HL-60/S4 (cell line): ENCODE measurements at regions not wholly inside any gene's neighbourhood (a gene's known extent, or its start where the extent isn't known, plus 50 kb on each side); places are given as distances from the start of the nearest gene placed in this dataset.

Experiments used
- in situ Hi-C: fragments of 300-500 bp; cut with MboI; formaldehyde crosslinking; loops from 2 replicates; pipeline ENCODE4 v1.14.3; 2022; ENCODE audit warnings: low sequenced_read_pairs

DNA sequence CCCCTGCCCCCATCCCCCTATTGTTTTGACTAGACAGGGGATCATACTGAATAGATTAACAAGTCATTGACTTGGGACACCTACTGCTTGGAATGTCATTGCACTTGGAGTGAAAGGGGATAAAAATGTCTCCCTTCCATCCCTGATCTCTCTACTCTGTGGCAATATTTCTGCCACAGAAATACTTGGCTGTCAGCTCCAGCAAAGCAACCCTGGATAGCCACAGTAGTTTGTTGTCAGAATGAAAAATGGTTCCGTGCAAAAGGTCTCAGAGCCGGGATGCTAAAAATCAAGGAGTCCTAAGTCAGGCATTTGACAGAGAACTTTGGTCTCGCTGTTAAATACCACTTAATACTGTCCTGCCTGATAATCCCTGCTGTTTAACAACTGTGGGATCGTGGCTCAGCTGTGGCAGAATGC, 722.0 kb upstream of the SOX9 start:
- in situ Hi-C loops: no loop called here

DNA sequence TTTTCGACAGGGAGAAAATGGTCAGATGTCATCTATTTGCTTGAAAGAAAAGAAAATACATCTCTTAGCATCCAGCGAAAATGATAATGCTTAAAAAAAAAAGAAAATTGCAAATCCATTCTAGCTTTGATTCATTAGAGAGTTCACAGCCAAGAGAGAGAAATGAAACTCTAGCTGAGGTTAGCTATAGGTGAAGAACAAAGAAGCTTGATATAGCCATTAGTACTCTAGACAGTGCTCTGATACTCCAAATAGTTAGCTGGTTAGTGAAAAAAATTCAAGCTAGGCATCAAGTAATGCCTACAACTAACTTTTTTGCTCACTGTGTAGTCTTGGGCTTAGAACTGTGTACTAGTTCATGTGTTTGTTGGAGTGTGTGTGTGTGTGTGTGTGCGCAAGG, 721.6 kb upstream of the SOX9 start:
- in situ Hi-C loops: no loop called here

DNA sequence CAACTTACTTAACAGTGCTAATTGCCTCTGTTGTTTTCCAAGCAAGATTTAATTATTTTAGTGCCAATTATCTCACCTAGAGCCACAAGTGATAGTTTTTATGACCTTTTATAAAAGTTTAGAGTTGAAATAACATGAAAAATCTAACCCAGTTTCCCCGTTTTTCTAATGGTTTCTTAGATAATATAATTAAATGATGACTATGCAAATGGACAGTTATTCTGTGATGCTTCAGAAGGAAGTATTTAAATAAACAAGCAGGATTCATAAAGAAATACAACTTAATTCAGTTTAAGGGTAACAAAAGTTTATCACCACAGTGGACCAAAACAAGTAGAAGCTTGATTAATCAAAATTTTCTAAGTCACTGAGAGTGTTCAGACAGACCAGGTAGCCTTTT, 721.2 kb upstream of the SOX9 start:
- in situ Hi-C loops: no loop called here

DNA sequence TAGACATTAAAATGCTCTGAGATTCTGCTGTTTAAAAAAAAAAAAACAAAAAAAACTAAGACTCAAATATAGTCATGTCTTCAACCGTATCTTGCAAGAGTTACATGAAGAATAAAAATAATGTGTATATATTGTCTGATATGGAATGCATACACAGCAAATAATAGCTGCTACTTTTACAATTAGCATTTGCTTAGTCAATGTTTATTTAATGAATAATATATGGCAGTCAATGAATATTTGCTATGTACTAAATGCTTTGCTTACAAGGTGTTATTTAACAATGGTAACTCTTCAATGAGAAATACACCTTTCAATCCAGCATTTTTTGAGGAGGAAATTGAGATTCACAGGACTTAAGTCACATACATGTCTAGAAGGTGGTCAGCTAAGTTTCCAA, 718.8 kb upstream of the SOX9 start:
- in situ Hi-C loops: no loop called here

DNA sequence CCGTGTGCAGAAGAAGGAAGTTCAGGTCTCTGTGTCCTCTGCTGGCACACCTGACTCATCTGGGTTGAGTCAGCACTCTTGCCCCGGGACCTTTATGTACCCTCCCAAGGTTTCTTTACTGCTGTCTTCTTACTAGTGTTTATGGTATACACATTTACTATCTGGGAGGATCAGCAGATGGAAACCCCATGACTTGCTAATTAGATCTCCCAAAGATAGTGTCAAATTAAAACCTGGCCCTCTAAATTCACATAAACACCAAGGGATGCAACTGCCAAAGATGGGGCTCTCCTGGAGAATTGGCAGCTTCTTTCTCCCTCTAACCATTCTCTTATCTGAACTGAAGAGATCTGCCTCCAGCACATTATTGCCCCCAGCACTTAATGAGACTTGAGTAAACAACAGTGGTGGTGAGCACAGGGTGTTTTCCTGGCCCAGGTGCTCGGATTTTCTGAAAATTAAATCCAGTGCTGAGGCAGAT, 718.1 kb upstream of the SOX9 start:
- in situ Hi-C loops: no loop called here

DNA sequence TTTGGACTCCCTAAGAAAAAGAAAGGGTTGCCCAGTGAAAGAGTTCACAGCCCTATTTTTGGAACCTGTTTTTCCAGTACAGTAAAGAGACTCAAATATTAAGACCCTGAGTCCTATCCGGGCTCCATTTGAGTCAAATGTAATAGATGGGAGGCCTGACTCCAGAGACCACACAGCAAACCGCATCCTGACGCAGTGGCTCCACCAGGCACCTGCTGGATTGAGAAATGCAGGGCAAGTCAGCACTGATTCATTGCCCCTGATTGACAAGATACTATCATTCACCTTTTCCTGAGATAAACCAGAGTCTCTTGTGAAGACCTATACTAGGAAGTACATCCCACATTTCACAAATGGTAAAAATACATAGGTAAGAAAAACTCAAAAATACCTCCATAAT, 715.7 kb upstream of the SOX9 start:
- in situ Hi-C loops: no loop called here

DNA sequence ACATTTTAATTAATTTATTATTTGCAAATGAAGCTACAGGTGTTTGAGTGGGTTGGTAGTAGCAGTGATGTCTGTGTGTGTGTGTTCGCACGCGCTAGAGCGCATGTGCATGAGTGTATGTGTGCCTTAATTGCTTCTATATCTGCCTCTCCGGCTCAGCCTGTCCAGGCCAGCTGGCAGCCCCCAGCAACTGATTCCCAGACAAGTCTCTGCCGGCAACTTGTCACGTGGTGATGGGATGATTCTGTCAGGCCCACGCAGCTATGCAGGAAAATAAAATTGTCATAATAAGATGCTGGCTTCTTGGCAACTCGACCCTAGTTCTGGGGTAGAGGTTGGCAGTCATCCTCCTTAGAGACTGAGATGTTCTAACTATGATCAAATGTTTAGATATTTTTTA, 712.8 kb upstream of the SOX9 start:
- in situ Hi-C loops: no loop called here

DNA sequence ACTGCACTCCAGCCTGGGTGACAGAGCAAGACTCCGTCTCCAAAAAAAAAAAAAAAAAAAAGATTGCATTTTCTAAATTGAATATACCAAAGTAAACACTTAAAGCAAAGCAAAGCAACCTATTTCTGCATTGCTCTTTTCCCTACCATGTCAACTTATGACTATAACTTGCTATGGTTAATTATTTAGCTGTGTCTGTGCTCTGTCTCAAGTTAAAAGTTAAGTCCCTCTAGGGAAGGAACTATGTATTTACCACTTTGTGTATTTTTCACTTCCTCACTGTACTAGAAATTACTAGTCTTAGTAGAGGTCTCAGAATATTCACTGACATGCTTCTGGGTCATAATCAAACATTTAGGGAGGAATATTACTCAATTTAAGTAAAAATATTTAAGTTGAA, 711.7 kb upstream of the SOX9 start:
- in situ Hi-C loops: no loop called here

DNA sequence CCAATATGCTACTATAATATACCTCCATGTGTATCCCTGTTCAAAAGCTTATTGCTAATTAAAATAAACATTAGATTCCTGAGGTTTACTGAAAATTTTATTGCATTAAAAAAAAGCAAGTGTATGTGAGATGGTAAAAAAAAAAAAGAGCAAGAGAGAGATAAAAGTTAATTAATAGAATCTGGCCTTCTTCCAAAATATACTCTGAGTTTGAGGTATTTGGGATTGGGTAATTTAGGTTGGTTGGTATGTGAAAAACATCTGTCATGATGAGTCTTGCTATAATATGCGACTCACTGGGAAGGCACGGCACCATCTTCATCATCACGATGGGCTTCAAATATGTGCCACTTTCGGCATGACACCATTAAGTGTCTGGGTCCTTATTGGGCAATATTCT, 711.1 kb upstream of the SOX9 start:
- in situ Hi-C loops: no loop called here

DNA sequence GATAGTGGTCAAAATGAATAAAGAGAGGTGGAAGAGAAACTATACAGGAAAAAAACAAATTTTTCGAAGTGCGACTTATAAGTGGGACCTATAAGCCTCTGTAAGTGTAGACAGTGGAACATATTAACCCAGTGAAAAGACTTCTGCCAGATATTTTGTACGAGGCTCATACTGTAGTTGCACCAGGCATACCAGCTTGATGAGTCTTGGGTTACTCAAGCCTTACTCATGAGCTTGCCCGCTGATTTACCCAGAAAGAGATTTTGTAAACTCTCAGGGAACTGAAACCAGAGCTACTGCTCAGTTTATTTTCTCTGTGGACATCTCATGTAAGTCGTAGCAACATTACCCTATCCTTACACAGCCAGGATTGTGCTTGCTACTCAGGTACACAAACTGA, 708.0 kb upstream of the SOX9 start:
- in situ Hi-C loops: no loop called here

DNA sequence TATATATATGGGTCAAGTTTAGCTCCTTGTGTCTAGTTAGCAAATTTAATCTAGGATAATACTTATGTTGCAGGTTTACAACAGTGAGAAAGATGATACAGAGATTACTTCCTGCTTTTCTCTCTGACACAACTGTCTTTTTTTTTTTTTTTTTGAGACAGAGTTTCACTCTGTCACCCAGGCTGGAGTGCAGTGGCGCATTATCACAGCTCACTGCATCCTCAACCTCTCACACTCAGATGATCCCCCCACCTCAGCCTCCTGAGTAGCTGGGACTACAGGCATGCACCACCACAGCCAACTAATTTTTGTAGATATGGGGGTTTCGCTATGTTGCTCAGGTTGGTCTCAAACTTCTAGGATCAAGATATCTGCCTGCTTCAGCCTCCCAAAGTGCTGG, 706.9 kb upstream of the SOX9 start:
- in situ Hi-C loops: no loop called here

DNA sequence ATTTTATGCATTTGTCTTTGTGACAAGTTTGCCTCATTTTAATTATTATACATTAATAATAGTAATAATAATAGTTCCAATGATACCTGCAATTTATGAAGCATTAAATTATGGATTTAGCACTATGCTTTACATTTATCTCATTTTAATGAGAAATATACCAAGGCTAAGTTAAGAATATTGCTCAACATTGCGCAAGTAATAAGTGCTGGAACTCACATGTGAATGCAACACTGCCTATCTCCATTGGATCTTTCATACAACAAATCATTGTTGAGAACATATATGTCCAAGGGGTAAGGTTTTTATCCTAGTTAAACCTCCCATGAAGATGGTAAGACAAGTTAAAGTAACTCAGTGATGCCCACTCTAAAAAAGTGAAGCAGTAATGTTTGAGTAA, 703.7 kb upstream of the SOX9 start:
- in situ Hi-C loops: no loop called here

DNA sequence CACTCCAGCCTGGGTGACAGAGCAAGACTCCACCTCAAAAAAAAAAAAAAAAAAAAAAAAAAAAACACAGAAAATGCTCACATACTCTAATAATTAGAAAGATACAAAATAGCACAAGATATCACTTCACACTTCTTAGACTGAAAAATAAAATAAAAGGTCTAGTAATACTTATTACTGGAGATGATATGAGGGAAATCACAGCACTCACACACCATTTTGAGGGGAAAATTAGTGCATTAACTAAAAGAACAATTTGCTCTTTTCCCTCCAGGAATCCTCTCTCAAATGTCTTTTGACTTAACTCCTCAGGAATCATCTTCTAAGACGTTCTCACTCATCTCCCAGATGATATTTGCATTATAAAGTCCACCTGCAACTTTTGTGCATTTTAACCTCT, 697.9 kb upstream of the SOX9 start:
- in situ Hi-C loops: no loop called here

DNA sequence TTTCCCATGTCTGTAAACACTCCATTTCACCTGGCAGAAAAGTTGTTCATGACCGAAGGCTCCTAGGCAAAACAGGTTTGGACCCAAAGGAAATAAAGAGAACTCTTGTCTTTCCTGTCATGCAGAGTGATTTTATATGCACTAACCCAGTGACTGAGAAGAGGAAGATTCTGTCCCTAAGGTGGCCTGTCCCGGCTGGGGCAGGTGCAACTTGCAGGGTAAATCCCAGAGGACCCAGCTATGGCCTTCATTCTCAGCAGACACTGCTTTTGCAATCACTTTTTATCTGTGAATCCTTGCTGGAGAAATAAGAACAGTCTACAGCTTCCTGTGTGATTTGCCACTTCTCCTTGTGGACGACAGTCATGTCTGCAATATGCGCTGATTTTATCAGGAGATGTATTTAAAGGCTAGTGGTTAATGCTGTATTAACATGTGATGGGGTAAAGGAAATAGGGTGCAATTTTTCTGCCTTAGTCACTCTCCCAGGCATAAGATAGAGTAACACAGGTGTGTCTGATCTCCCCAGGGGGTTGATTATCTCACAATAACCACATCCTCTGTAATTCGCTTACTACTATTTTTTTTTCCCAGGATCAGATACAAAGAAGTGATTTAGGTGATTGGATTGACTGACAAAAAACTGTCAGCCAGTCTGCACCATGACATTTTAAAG, 696.8 kb upstream of the SOX9 start:
- in situ Hi-C loops: no loop called here

DNA sequence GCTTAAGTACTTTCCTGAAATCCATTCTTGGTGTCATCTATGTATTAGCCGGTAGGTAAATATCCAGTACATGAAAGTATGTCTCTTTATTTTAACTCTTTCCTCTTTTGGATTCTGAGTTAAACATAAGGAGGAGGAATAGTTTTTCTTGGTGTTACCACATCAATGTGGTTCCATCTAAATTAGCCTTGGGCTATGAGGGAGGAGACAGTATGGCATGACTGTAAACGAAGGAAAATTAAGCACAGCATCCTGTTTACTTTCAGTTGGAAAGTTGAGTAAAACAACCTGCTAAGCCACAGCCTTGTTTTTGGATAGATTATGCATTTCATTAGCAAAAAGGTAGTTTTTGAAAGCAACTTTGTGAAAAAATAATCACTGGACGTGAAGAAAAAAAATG, 693.0 kb upstream of the SOX9 start:
- in situ Hi-C loops: no loop called here

DNA sequence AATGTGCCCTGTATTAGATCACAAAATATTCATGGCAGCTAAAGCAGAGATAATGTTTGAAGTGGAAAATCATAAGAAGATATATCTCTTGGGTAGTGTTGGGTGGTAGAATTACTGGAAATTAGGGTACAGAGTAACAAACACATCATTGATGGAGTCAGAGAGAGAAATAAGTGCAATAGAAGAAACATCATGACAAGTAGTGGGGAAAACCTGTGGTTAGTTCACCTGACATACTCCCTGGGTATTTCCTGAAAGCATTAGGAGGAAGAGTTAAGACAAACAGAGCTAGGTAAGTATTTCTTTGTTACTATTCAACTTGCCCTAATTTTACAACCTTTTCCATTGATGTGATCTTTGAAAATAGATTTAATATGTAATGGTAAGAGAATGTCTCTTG, 691.9 kb upstream of the SOX9 start:
- in situ Hi-C loops: no loop called here

DNA sequence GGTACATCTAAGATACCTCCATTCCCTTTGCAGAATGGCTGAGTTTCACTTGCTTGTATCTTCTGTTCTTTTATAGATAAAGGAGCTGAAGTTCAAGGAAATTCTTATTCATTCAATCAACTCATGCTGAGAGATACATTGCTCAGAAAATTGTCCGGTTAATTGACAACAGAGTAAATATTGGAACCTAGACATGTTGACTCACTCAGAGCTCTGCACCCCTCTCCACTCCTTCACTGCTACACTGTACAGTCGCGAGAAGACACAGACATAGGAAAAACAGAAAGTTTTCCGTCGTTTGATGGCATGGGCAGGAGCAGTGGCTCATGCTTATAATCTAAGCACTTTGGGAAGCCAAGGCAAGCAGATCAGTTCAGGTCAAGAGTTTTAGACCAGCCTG, 690.5 kb upstream of the SOX9 start:
- in situ Hi-C loops: no loop called here

DNA sequence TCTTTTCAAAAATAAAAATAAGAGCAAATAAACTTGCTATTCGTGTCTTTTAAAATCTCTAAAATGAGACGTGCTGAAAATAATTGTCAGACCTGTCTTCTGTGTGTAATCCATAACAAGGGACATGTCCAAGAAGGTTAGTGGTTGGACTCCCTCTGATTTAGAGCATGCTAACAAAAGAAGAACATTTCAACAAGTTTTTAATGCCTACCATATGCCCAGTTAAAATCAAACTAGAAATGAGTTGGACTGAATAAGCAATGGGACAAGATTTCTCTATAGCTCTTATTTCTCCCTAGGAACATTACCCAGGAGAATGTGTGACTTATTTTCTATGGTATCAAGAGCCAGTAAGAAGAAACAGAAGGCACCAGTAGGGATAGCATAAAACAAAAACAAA, 689.7 kb upstream of the SOX9 start:
- in situ Hi-C loops: no loop called here

DNA sequence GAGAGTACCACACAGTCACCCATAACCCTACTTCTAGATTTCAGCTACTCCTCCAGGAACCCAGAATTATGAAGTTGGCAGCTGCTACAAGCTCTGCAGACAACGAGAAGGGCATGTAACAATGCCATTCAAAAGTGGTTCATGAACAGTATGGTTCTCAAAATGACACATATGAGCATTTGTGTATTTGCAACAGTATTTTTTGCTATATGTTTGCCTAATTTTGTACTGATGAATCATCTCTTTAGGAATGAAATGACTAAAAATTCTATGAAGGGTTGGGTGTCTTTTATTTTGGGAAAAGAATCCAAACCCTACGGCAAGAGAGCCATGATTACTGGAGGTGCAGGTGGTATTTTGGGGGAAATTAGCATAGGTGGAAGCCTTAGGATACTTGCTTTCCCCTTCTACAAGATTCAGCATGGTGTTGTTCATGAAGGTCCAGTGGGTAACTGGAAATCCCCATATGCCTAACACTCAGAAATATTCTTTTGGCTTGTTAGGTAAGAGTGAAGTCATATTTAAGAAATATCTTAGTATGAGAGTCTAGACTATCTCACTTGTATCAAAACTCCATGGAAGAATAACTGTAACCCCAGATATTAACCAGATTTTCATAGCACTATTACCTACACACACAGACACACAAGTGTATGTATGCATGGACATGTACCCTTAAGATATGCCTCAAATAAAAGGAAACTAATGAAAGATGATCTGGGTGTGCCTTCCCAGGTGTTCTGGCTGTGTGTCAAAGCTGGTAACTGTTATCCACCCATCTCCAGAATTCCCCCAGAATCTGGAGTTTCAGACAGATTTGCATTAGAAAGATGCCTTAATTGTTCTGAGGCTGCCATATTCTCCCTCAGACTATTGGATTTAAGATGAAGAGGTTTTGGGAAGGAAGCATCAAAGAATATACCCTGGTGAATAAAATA, 688.2 kb upstream of the SOX9 start:
- in situ Hi-C loops: no loop called here

DNA sequence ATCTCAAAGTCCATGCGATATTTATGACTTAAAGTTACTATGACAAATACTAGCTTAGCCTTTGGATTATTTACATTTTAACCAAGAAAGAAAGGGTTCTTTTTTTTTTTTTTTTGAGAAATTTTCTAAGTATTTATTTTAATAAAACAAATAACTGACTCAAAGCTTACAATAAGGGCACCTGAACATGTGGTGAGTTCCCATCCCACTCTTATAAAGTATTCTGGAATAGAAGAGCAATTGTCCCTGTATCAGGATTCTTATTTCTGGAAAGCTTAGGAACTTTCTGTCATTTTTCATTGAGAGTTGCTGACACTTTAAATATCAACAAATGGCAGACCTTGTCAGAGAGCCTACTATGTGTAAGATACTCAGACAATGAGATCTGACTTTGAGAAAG, 686.1 kb upstream of the SOX9 start:
- in situ Hi-C loops: no loop called here

DNA sequence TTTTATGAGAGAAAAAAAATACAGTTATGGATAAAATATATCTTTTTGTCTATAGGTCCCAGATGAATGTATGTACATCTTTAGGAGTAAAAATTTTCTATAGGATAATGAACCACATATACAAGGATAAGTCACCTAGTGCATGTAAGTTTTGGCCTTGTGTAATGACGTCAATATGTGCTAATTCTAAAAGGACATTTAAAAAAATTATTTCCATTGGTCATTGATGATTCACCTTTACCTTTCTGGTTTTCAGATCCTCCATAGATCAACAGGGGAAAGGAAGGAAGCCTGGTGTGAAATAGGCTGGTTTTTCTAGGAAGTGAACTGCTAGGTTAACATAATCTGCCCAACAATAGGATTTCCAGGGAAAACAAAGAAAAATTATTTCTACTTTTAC, 684.3 kb upstream of the SOX9 start:
- in situ Hi-C loops: no loop called here

DNA sequence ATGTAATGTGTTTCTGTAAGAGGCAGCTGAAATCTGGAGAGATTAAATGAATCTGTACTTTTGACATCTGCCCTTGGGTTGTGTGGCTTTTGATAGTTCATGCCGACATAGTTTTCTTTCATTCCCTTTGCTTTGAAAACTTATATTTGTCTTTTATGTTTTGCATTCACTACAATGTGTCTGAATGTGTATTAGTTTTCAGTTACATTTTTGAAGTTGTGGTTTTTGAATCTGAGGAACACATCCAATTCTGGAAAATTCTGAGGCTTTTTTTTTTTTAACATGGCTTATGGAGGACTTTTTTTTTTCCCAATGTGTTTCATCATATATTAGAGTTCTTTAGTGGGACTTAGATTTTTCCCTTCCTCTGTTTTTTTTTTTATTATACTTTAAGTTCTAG, 683.7 kb upstream of the SOX9 start:
- in situ Hi-C loops: no loop called here
